Cerebellar nuclear complex (tissue), 1 donor: ENCODE measurements at regions not wholly inside any gene's neighbourhood (a gene's known extent, or its start where the extent isn't known, plus 50 kb on each side); places are given as distances from the start of the nearest gene placed in this dataset.
A peak's percentile ranks its signal among the peaks of the same experiment; 100 is the strongest.

Source experiments
- DNase-seq, 2 experiments: peaks; one replicate each; lab custom pipeline; 2025; lab: John Stamatoyannopoulos, UW

GRCh38 chr1:90201467-90202358 lies 206.8 kb downstream of the ZNF326 start:
- no peak for DNase-seq

- no peak for DNase-seq
These were observed 205.8 kb downstream of the ZNF326 start for GRCh38 chr1:90200646-90201205.

GRCh38 chr1:90198616-90199332 lies 203.9 kb downstream of the ZNF326 start:
- no peak for DNase-seq

DNA sequence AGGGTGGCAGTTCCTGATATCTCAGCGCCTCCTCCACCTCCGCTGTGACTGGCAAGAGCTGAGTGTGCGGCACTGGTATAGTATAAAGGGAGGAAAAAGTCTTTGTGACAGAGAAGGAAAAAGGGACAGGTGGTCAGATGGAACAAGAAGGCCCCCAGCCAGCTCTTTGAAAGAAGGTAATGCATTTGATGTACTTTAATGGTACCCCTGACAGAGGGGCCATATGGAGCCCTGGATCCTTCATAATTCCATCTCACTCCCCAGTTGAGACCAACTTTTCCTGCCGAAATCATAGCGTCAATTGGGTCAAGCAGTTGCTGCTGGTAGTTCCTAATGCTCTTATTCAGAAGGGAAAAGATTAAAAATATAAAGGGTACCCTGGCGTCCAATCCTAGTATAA lies 198.2 kb downstream of the ZNF326 start:
- DNase-seq, result peak; percentile 59 to 82

DNA sequence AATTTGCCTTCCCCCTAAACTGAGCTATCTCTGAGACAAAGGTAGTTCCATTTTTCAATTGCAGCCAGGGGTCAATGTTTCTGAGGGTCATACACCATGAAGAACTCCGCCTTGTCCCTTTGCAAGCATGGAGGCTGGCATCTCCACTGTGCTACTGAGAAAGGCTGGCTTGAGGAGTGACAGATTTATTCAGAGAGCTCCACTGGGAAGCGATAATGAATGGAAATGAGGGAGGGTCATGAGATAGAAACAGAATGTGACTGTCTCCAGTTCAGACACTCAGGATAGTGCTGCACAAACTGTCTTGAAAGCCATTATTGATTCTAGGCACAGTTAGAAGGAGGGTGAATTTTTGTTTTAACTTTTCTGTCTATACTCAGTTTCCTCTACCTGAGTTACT lies 197.5 kb downstream of the ZNF326 start:
- DNase-seq, result no peak

GRCh38 chr1:90190523-90190922 lies 195.6 kb downstream of the ZNF326 start:
- DNase-seq, result no peak

- DNase-seq, result no peak
These were observed 195.0 kb downstream of the ZNF326 start for GRCh38 chr1:90189889-90190288.

GRCh38 chr1:90187323-90187585 lies 192.3 kb downstream of the ZNF326 start:
- peak; percentile 46 to 77 for DNase-seq

DNA sequence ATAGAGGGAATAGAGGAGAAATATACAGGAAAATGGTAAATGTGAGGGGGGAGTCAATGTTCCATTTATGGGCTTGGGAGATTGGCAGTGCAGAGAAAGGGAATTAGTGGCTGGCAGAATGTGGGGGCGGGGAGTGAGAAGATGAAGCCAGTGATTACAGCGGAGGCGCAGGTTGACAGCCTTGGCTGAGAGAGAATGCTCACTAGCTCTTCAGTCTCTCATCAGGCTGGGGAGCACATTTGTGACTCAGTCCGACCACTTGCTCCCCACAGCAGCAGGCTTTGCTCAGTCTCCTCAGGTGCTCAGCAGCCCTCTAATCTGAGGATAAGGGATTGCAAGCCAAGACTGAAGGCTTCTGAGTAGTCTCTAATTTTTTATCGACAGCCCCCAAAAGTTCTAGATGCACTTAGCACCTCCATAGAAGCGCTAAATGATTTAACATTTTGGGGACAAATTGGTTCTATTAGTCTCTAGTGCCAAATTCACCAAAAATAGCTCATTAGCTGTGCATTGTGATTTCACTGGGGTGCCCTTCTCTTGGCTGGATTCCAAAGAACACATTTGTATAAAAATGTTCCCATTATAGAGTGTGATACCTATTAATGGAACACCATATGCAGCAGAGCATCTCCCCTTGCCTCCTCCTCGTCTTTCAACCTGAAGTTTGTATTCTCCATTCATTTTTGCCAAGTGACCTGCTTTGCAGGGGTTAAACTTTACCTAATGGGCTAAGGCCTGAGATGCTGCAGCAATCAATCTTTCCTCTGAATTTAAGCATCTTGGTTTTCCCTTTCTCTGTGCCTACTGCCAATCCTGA lies 191.8 kb downstream of the ZNF326 start:
- DNase-seq, result peak in 1 of 2 experiments; percentile 55

GRCh38 chr1:90176530-90176929 lies 181.6 kb downstream of the ZNF326 start:
- no peak for DNase-seq

DNA sequence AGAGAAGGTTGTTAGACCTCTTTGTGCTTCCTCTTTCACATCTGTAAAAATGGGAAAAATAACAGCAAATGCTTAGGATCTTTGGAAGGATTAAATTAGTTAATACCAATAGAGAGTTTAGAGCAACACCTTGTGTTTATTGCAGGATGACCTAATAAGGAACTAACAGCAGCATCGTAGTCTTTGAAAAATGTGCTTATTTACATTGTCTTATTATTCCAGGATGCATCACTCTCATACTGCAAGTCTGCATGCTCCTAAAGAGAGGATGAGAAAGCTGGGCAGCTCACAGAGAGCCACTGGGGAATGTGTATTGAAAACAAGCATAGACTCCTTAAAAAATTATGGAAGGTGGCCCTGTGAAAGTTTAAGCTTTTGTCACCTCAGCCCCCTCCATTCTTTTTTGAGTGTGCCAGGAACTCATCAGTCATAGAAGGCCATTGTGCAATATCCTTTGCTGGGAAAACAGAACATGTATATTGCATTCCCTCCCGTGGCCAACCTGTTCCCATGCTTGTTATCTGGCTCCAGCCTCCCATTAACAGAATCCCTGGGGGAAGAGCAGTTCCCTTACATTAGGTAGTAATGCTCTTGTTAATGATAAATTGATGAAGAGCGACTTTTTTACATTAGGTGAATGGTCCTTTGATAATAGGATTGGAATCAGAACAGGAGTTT lies 180.7 kb downstream of the ZNF326 start:
- no peak for DNase-seq

GRCh38 chr1:90174246-90174645 lies 179.3 kb downstream of the ZNF326 start:
- DNase-seq, result no peak

DNA sequence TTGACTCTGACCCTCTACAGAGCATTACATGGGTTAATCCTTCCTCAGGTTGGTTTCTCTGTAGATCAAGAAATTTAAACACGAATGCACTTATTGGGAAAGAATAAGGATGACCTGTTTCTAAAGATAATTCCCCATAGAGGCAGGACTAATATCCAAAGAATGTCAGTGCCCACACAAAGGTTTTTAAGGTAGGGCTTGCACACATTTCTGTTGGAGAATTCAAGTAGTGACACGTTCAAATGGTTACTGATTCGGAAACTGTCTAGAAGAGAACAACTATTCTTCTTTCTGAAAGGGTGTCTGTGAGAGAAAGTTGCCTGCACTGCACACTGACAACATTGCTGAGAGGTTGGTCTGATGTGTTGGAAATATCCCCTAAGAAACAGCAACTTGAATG lies 167.3 kb downstream of the ZNF326 start:
- no peak for DNase-seq

DNA sequence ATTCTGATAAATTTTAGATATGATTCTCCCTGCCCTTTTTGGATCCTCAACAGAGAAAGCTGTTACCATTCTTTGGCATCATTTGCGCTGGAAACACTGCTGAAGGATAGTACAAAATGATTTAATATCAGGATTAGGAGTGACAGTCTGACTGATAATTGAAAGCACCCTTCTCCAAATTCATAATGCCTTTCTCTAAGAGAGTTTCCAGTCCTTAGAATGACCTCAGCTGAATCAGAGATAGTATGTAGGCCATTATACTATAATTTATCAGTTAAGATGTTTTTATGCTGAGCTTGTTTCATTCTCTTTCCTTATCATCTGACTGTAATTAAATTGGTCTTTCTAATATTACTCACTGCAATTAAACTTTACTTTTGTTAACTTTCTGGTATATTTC lies 166.7 kb downstream of the ZNF326 start:
- no peak for DNase-seq

DNA sequence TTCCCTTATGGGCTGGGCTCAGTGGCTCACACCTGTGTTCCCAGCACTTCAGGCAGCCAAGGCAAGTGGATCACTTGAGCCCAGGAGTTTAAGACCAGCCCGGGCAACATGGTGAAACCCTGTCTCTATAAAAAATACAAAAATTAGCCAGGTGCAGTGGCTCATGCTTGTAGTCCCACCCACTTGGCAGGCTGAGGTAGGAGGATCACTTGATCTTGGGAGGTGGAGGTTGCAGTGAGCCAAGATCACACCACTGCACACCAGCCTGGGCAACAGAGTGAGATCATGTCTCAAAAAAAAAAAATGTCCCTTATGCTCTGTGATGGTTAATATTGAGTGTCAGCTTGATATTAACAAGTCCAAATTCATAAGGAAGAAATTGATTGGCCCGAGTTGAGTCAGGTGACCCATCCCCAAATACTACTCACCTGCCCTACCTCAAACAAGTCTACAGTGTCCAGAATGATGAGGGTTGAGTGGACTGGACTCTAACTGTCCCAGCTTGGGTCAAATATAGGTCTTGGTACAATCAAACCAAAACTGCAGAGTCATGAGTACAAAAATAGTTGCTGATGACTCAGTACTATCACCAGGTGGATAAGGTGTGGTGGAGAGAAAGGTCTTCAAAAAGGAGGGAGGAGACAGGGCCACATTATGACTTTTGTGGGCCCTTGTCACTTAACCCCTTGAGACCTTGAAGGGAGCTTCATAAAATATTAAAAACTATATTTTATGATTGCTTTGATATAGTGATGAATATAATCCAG lies 161.0 kb downstream of the ZNF326 start:
- DNase-seq, result no peak

DNA sequence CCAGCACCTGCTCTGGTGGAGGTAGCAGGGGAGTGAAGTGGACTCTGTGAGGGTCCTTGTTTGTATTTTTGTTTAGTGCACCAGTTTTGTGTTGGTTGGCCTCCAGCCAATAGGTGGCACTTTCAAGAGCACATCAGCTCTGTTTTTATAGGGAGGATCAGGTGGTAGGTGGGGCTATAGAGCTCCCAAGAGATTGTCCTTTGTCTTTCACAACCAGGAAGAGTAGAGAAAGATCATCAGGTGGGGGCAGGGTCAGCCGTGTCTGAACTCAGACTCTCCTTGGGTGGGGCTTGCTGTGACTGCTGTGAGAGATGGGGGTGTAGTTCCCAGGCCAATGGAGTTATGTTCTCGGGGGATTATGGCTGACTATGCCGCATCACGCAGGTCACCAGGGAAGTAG lies 159.8 kb downstream of the ZNF326 start:
- no peak for DNase-seq

- no peak for DNase-seq
These were observed 154.2 kb downstream of the ZNF326 start for GRCh38 chr1:90149101-90149500.

GRCh38 chr1:90147093-90147492 lies 152.2 kb downstream of the ZNF326 start:
- DNase-seq, result no peak

DNA sequence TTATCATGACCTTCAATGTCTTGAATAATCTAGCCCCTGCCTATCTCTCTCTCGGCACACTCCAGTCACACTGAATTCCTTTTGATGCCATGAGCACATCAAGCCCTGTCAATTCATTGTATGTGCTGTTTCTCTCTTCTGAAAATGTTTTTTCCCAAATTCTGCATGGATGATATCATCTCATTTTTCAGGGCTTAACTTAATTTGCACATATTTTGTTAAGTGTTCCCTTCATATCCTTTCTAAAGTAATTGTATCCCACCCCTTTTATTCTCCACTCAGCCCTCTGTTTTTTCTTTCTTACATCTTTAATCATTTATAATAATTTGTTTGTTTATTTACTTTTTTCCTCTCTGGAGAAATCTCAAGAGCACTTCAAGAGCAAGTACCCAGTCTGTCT lies 149.9 kb downstream of the ZNF326 start:
- no peak for DNase-seq

DNA sequence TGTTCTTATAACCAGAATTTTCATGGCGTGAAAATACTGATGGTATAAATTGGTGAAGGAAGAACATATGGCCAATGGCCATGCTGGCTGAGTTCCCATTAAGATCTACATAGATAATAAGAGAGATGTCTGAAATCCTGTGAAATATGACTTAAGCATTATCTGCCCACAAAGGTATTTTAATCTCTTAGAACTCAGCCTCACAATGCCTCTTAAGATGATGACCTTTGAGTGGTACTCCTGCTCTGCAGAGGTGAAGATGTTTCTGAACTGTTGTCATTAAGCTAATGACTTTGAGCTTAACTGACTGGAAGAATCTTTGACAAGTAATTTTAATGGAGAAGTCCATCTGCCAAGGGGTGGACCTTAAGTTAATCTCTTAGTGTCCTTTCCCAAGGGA lies 148.7 kb downstream of the ZNF326 start:
- DNase-seq, result no peak

DNA sequence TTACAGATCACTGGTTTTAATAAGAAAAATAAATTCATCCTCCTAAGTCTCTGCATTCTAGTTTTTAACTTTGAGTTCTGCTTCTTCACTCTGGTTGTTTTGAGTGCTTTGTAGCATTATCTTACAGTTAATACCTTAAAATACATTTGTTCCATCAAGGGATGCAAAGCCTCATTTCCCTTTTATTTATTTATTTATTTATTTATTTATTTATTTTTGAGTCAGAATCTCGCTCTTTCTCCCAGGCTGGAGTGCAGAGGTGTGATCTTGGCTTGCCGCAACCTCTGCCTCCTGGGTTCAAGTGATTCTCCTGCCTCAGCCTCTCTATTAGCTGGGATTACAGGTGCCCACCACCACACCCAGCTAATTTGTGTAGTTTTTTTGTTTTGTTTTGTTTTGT lies 147.8 kb downstream of the ZNF326 start:
- no peak for DNase-seq
